Endothelial cell of umbilical vein (primary cell): ENCODE measurements at regions not wholly inside any gene's neighbourhood (a gene's known extent, or its start where the extent isn't known, plus 50 kb on each side); places are given as distances from the start of the nearest gene placed in this dataset.

Source experiments
- BruUV-seq: library from RNA; stranded (reverse); fragments of 400-500 nt; replicated peaks from 2 replicates; lab custom pipeline; 2021; lab: Mats Ljungman, UMichigan
- CTCF ChIA-PET: fragments of 300-600, 350-600 bp; sonication (Branson Sonifier 250); formaldehyde crosslinking; loops from one replicate; lab custom pipeline; 2021; ENCODE audit warnings: antibody characterized with exemption, inconsistent platforms; lab: Charles Lee
- POLR2A ChIA-PET: fragments of 300-600, 350-600 bp; sonication (Branson Sonifier 250); formaldehyde crosslinking; loops from one replicate; lab custom pipeline; 2021; ENCODE audit warnings: antibody characterized with exemption, inconsistent platforms; lab: Charles Lee
- DNase-seq: peaks from one replicate; pipeline ENCODE4 v3.0.0-alpha.2; 2011; ENCODE audit warnings: low read depth, low spot score
- FAIRE-seq: peaks from 2 replicates; lab custom pipeline; 2011; peaks lifted over from hg19 to GRCh38; lab: Jason Lieb, UNC
- H2AFZ ChIP-seq: 2 replicates; pipeline ENCODE4 v1.6.0; 2012; ENCODE audit warnings: low read depth, low read length, control low read depth, inconsistent platforms
- H3K27ac ChIP-seq: 2 replicates; pipeline ENCODE4 v1.5.1; 2011; ENCODE audit warnings: low read depth, mild to moderate bottlenecking, control low read depth, low read length, moderate library complexity; ENCODE audit not compliant: insufficient read depth
- H3K27me3 ChIP-seq, 2 experiments: 2 replicates each; pipeline versions ENCODE4 v1.6.0 to v1.6.1; 2011; ENCODE audit warnings: low read length in 2 of 2, mixed read lengths in 1 of 2; ENCODE audit not compliant: control insufficient read depth in 2 of 2, insufficient read depth in 2 of 2
- H3K36me3 ChIP-seq, 2 experiments: 2 replicates in 1 of 2; 3 replicates in 1 of 2; pipeline ENCODE4 v1.5.1; 2011; ENCODE audit warnings: low read length in 2 of 2, mild to moderate bottlenecking in 1 of 2, moderate library complexity in 1 of 2; ENCODE audit not compliant: control insufficient read depth in 2 of 2, insufficient read depth in 2 of 2; ENCODE audit errors: extremely low read depth in 1 of 2
- H3K4me1 ChIP-seq: 3 replicates; pipeline ENCODE4 v1.5.1; 2011; ENCODE audit warnings: mild to moderate bottlenecking, low read length; ENCODE audit not compliant: control insufficient read depth, insufficient read depth; ENCODE audit errors: extremely low read depth
- H3K4me2 ChIP-seq: 2 replicates; pipeline ENCODE4 v1.6.1; 2011; ENCODE audit warnings: low read length, control low read depth, mixed read lengths; ENCODE audit not compliant: insufficient read depth
- H3K4me3 ChIP-seq, 3 experiments: fragments of 200-600 bp in 1 of 3; sonication (generic), shearing (Covaris generic) in 1 of 3; replicated peaks in 1 of 3; 2 replicates each; pipeline ENCODE4 v1.5.1; 2011 to 2016; ENCODE audit warnings: control low read depth in 3 of 3, low read length in 3 of 3, mild to moderate bottlenecking in 2 of 3, inconsistent platforms in 1 of 3, low read depth in 1 of 3, moderate library complexity in 1 of 3; ENCODE audit not compliant: insufficient read depth in 1 of 3
- H3K79me2 ChIP-seq: 2 replicates; pipeline ENCODE4 v1.6.0; 2012; ENCODE audit warnings: low read length, inconsistent platforms; ENCODE audit not compliant: control insufficient read depth, insufficient read depth
- H3K9ac ChIP-seq: replicated peaks from 2 replicates; pipeline ENCODE3; 2011; ENCODE audit warnings: low read length, control low read depth; ENCODE audit not compliant: insufficient read depth; ENCODE audit errors: extremely low read depth
- H3K9me1 ChIP-seq: replicated peaks from 3 replicates; pipeline ENCODE4 v1.6.0; 2011; ENCODE audit warnings: mild to moderate bottlenecking, low read length; ENCODE audit not compliant: control insufficient read depth, insufficient read depth; ENCODE audit errors: extremely low read depth
- H3K9me3 ChIP-seq: replicated peaks from 2 replicates; pipeline ENCODE4 v1.5.1; 2012; ENCODE audit warnings: low read length, inconsistent platforms; ENCODE audit not compliant: control insufficient read depth, insufficient read depth
- H4K20me1 ChIP-seq: replicated peaks from 2 replicates; pipeline ENCODE3; 2011; ENCODE audit warnings: mild to moderate bottlenecking, low read length; ENCODE audit not compliant: control insufficient read depth, insufficient read depth; ENCODE audit errors: extremely low read depth
- CTCF ChIP-seq, 2 donors: IDR thresholded peaks; 1 replicate in 1 of 2; 2 replicates in 1 of 2; pipeline ENCODE4 v1.5.1; 2011; ENCODE audit warnings: low read length in 2 of 2, mild to moderate bottlenecking in 2 of 2, moderate library complexity in 2 of 2, control low read depth in 1 of 2, inconsistent platforms in 1 of 2, low read depth in 1 of 2; ENCODE audit not compliant: insufficient read depth in 1 of 2; ENCODE audit errors: extremely low read depth in 1 of 2
- EZH2 ChIP-seq: IDR thresholded peaks from 2 replicates; pipeline ENCODE4 v1.6.1; 2012; ENCODE audit warnings: borderline replicate concordance, low read depth, mild to moderate bottlenecking, moderate library complexity, low read length, inconsistent platforms; ENCODE audit not compliant: severe bottlenecking
- FOS ChIP-seq: IDR thresholded peaks from 2 replicates; pipeline ENCODE4 v1.6.1; 2011; ENCODE audit warnings: mild to moderate bottlenecking, low read length, moderate library complexity, borderline replicate concordance; ENCODE audit not compliant: insufficient read depth
- GATA2 ChIP-seq: IDR thresholded peaks from 2 replicates; pipeline ENCODE4 v1.7.0; 2011; ENCODE audit warnings: low read depth, mild to moderate bottlenecking, moderate library complexity, mixed read lengths, low read length; ENCODE audit not compliant: insufficient read length, insufficient read depth
- JUN ChIP-seq: IDR thresholded peaks from 2 replicates; pipeline ENCODE4 v1.6.1; 2011; ENCODE audit warnings: borderline replicate concordance, low read depth; ENCODE audit not compliant: insufficient read length, insufficient read depth
- MAX ChIP-seq: IDR thresholded peaks from 2 replicates; pipeline ENCODE4 v1.6.1; 2011; ENCODE audit not compliant: insufficient read depth, insufficient read length
- MYC ChIP-seq: IDR thresholded peaks from one replicate; pipeline ENCODE4 v1.6.1; 2011; ENCODE audit warnings: mild to moderate bottlenecking, low read depth, low read length
- POLR2A ChIP-seq: IDR thresholded peaks from 2 replicates; pipeline ENCODE4 v1.6.1; 2012; ENCODE audit warnings: low read depth, mild to moderate bottlenecking, control low read depth, low read length
- POLR2AphosphoS5 ChIP-seq: IDR thresholded peaks from 2 replicates; pipeline ENCODE4 v1.6.1; 2012; ENCODE audit warnings: low read depth, mild to moderate bottlenecking, control low read depth, low read length, moderate library complexity; ENCODE audit not compliant: insufficient read depth
- dilution Hi-C: fragments of 300-500 bp; cut with MboI; formaldehyde crosslinking; loops from one replicate; pipeline ENCODE4 v1.15.0; 2019; ENCODE audit warnings: low sequenced_read_pairs; ENCODE audit not compliant: extremely low pct_ligation_motif_present
- intact Hi-C: fragments of 100-400 bp; cut with micrococcal nuclease; formaldehyde crosslinking; loops from one replicate; pipeline ENCODE4 v1.10.0; 2022

GRCh38 chr7:32227746-32228145, 157.5 kb upstream of the PDE1C start:
- Histone ChIP-seq H3K27me3 (no peaks in the 10 kb centered on the region), H3K9me3 (no peaks in the 10 kb centered on the region), H2AFZ (no peak overlapping the region), H3K4me1 (no peaks in the 10 kb centered on the region), H4K20me1 (no peaks in the 10 kb centered on the region), H3K27ac (no peak overlapping the region), H3K4me3 (no peak overlapping the region), H3K36me3 (no peaks in the 10 kb centered on the region), H3K79me2 (no peaks in the 10 kb centered on the region), H3K9me1 (no peaks in the 10 kb centered on the region), H3K9ac (no peak overlapping the region), H3K4me2 (no peak overlapping the region)
- CTCF ChIA-PET: no interaction called here
- intact Hi-C loops (no loop called here), dilution Hi-C loops (no loop called here)
- TF ChIP-seq JUN: no peak
- TF ChIP-seq POLR2AphosphoS5: no peak
- TF ChIP-seq CTCF (IDR thresholded peaks at IDR 0.05; ENCODE audit: extremely low read depth in 1 of 2, insufficient read depth in 1 of 2, low read depth in 1 of 2, low read length in 2 of 2): no peak
- no peak for TF ChIP-seq MYC
- TF ChIP-seq GATA2: no peak
- no peak for TF ChIP-seq EZH2
- TF ChIP-seq MAX: no peak
- TF ChIP-seq POLR2A: no peak
- TF ChIP-seq FOS: no peak
- FAIRE-seq (no peak), DNase-seq (no peak)
- BruUV-seq: no TSS peak
- POLR2A ChIA-PET: no interaction called here
